Pancreas (tissue), 10 donors: ENCODE measurements at regions not wholly inside any gene's neighbourhood (a gene's known extent, or its start where the extent isn't known, plus 50 kb on each side); places are given as distances from the start of the nearest gene placed in this dataset.

Experiments
- ATAC-seq, 4 donors: fragments of 200-7000 bp; cut with Tn5 transposase; one replicate each; pipeline versions ENCODE4 v1.8.0 to v1.9.1; 2020; ENCODE audit warnings: mild to moderate bottlenecking in 4 of 4, moderate library complexity in 4 of 4
- DNase-seq, 6 donors: peaks; one replicate each; pipeline ENCODE4 v3.0.0-alpha.2; 2020
- FAIRE-seq: peaks from 2 replicates; lab custom pipeline; 2012; peaks lifted over from hg19 to GRCh38; lab: Jason Lieb, UNC
- H3K27ac ChIP-seq, 4 donors: fragments of 200-600 bp; sonication (generic); 1 replicate in 3 of 4; 2 replicates in 1 of 4; pipeline versions ENCODE4 v1.5.0 to v1.8.0; 2020
- H3K27me3 ChIP-seq, 4 donors: fragments of 200-600 bp; one replicate each; pipeline ENCODE4 v1.8.0; 2021
- H3K36me3 ChIP-seq, 3 donors: fragments of 200-600 bp; sonication (generic) in 1 of 3; one replicate each; pipeline versions ENCODE4 v1.5.0 to v1.8.0; 2020 to 2021
- H3K4me1 ChIP-seq, 3 donors: fragments of 200-600 bp; one replicate each; pipeline ENCODE4 v1.8.0; 2021
- H3K4me3 ChIP-seq, 4 donors: fragments of 200-600 bp; sonication (generic) in 2 of 4; one replicate each; pipeline versions ENCODE4 v1.5.0 to v1.8.0; 2020 to 2021
- H3K9me3 ChIP-seq, 4 donors: fragments of 200-600 bp; one replicate each; pipeline ENCODE4 v1.8.0; 2021
- CTCF ChIP-seq, 4 donors: fragments of 200-600 bp; sonication (generic) in 3 of 4; IDR thresholded peaks; one replicate each; pipeline versions ENCODE4 v1.5.0 to v1.8.0; 2021; ENCODE audit warnings: antibody characterized with exemption in 4 of 4
- WGBS, 2 donors: extraction: QIAGEN DNeasy Blood & Tissue Kit; methylation state at CpG; one replicate each; pipeline ENCODE4 v1.1.7; 2013; 5-methylcytosine and 5-hydroxymethylcytosine counted together
- intact Hi-C, 3 donors: fragments of 100-400 bp; cut with DNase I; formaldehyde crosslinking; loops; one replicate each; pipeline versions ENCODE4 v1.11.1 to v1.14.2; 2022
- donor health status: healthy with polysubstance abuse.
- donor health status: DM: no; HTN: no; CAD: no; lungs with moderate emphysema.
- donor health status: DM: no; HTN: no; CAD: no.
- donor health status: control.
- donor health status: control.
- donor health status: Bipolar disorder and iron deficiency.
- donor health status: DM: yes; HTN: yes; CAD: no.
- donor health status: DM: no; HTN: no; CAD: no.
- donor health status: DM: no; HTN: no; CAD: no.
- donor health status: DM: yes; HTN: yes; CAD: no.

DNA sequence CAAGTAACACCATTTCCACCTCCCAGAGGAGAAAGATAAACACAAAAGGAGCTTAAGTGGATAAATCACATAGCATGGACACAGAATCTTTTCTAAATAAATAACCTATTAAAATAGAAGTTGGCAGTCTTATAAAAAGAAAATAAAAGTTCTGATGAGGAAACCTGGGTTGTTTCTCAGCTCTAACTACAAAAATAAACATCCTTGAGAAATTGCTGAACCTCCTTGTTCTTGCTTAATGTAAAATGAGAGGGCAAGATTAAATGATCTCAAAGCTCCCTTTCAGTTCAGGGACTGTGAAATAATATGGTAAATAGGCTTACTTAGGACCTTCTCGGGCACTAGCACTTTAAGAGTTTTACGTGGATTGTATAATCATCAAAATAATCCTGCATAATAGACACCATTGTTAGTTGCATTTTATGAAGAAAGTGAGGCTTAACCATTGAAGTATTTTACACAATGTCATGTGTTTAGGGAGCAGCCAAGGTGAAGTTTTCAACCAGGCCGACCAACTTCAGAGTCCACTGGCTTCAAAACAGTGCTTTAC lies 214.0 kb upstream of the NOVA1 start:
- no peak for TF ChIP-seq CTCF (IDR thresholded peaks at IDR 0.05)
- WGBS, 2 donors, result 75 to 82% methylated on average over 3 of the region's 3 CpGs
- Histone ChIP-seq H3K4me3 (no peak overlapping the region), H3K9me3 (no peaks in the 10 kb centered on the region), H3K27ac (no peak overlapping the region), H3K36me3 (no peaks in the 10 kb centered on the region), H3K4me1 (no peaks in the 10 kb centered on the region), H3K27me3 (no peaks in the 10 kb centered on the region)
- intact Hi-C loops, result no loop called here
- FAIRE-seq (no peak), ATAC-seq (no peak), DNase-seq (no peak)

- H3K4me1 ChIP-seq, result no peaks in the 10 kb centered on the region
- intact Hi-C loops, result no loop called here
- no peak for DNase-seq
- no peaks in the 10 kb centered on the region for H3K36me3 ChIP-seq
- WGBS, 2 donors, result 83 to 88% methylated on average over 1 of the region's 1 CpG
- no peak for ATAC-seq
- no peak for FAIRE-seq
- H3K4me3 ChIP-seq, result no peak overlapping the region
- H3K9me3 ChIP-seq, result no peaks in the 10 kb centered on the region
- no peaks in the 10 kb centered on the region for H3K27me3 ChIP-seq
- no peak overlapping the region for H3K27ac ChIP-seq
- no peak for TF ChIP-seq CTCF (IDR thresholded peaks at IDR 0.05)
These were observed 222.3 kb upstream of the NOVA1 start for GRCh38 chr14:26820138-26820537.

DNA sequence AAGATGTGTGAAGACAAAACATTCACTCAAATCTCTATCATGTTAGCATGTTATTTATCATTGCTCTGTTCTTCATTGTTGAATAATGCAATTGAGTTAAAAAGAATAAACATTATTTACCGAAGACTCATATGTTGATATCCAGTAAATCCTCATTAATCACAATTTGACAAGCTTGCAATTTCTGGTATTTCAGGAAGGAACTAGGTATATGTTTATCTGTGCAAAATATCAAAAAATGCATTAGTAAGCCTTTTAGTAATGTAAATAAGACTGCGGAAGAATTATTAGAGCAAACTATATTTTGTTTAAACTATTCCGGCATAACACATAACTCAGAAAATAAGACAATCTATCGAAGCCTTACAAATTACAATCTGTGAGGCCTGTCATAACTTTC lies 222.7 kb upstream of the NOVA1 start:
- Histone ChIP-seq H3K4me1 (no peaks in the 10 kb centered on the region), H3K36me3 (no peaks in the 10 kb centered on the region), H3K4me3 (no peak overlapping the region), H3K27ac (no peak overlapping the region), H3K27me3 (no peaks in the 10 kb centered on the region), H3K9me3 (no peaks in the 10 kb centered on the region)
- 53 to 61% methylated on average over 4 of the region's 4 CpGs for WGBS, 2 donors
- TF ChIP-seq CTCF (IDR thresholded peaks at IDR 0.05), result no peak
- ATAC-seq (no peak), FAIRE-seq (no peak), DNase-seq (no peak)
- intact Hi-C loops, result no loop called here

DNA sequence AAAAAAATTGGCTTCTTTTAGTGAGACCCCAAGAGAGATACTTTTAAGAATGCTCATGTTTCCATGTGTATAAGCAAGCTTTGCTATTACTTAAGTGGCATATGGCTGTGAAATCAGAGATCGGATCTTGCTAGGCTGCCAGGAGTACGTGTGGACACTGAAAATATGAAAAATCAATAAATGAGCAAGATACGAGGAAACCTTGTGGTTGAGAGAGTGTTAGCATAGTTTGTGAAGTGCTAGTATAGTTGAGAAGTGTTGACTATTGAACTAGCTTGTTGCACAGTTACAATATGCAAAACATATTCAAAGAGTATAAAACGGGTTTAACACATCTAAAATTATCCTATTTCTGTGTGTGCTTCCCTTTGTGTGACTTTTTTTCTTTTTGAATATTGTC lies 230.9 kb upstream of the NOVA1 start:
- Histone ChIP-seq H3K27me3 (no peaks in the 10 kb centered on the region), H3K4me3 (no peak overlapping the region), H3K36me3 (no peaks in the 10 kb centered on the region), H3K9me3 (no peaks in the 10 kb centered on the region), H3K4me1 (no peaks in the 10 kb centered on the region), H3K27ac (no peak overlapping the region)
- WGBS, 2 donors, result 30 to 31% methylated on average over 4 of the region's 4 CpGs
- DNase-seq (no peak), FAIRE-seq (no peak), ATAC-seq (no peak)
- no peak for TF ChIP-seq CTCF (IDR thresholded peaks at IDR 0.05)
- intact Hi-C loops, result no loop called here

- FAIRE-seq (no peak), ATAC-seq (peak in 2 of 4 donors; percentile 44 to 52), DNase-seq (no peak)
- Histone ChIP-seq H3K4me1 (no peaks in the 10 kb centered on the region), H3K36me3 (no peaks in the 10 kb centered on the region), H3K27me3 (no peaks in the 10 kb centered on the region), H3K9me3 (no peaks in the 10 kb centered on the region), H3K27ac (no peak overlapping the region), H3K4me3 (no peak overlapping the region)
- intact Hi-C loops, result no loop called here
- no peak for TF ChIP-seq CTCF (IDR thresholded peaks at IDR 0.05)
These were observed 235.9 kb upstream of the NOVA1 start for GRCh38 chr14:26833621-26834176.
